Chondrocyte (in vitro differentiated cells): ENCODE measurements at regions not wholly inside any gene's neighbourhood (a gene's known extent, or its start where the extent isn't known, plus 50 kb on each side); places are given as distances from the start of the nearest gene placed in this dataset.

Source experiments
- DNase-seq: peaks from one replicate; pipeline ENCODE4 v3.0.0; 2021; ENCODE audit warnings: mixed read lengths, low spot score
- H3K27ac Mint-ChIP-seq: one replicate; pipeline ENCODE4 v1.8.0; 2021; ENCODE audit warnings: mild to moderate bottlenecking, moderate library complexity, mixed read lengths; ENCODE audit not compliant: unreplicated experiment
- H3K27me3 Mint-ChIP-seq: 2 replicates; pipeline ENCODE4 v1.8.0; 2021; ENCODE audit warnings: low read depth, mixed read lengths
- H3K36me3 Mint-ChIP-seq: 2 replicates; pipeline ENCODE4 v1.8.0; 2021; ENCODE audit warnings: low read depth, mixed read lengths
- H3K4me1 Mint-ChIP-seq: 2 replicates; pipeline ENCODE4 v1.8.0; 2021; ENCODE audit warnings: low read depth, mild to moderate bottlenecking, mixed read lengths
- H3K4me3 Mint-ChIP-seq: one replicate; pipeline ENCODE4 v1.8.0; 2021; ENCODE audit warnings: mild to moderate bottlenecking, moderate library complexity, mixed read lengths; ENCODE audit not compliant: unreplicated experiment
- H3K9me3 Mint-ChIP-seq: 2 replicates; pipeline ENCODE4 v1.8.0; 2021; ENCODE audit warnings: low read depth, mixed read lengths
- TF ChIP-seq, protein P1 (sequence below): fragments of 200-600 bp; sonication (generic); IDR thresholded peaks from 2 replicates; pipeline ENCODE4 v1.5.0; 2021; ENCODE audit warnings: antibody characterized with exemption, mild to moderate bottlenecking, moderate library complexity

GRCh38 chr11:30758946-30759504 lies 172.9 kb upstream of the MPPED2 start:
- Mint-ChIP-seq H3K36me3 (no peaks in the 10 kb centered on the region), H3K27me3 (peaks cover 3% of the 10 kb centered on the region), H3K27ac (no peak overlapping the region), H3K4me1 (no peaks in the 10 kb centered on the region), H3K4me3 (no peak overlapping the region), H3K9me3 (peaks cover 14% of the 10 kb centered on the region)
- no peak for DNase-seq
- TF ChIP-seq, protein P1, sequence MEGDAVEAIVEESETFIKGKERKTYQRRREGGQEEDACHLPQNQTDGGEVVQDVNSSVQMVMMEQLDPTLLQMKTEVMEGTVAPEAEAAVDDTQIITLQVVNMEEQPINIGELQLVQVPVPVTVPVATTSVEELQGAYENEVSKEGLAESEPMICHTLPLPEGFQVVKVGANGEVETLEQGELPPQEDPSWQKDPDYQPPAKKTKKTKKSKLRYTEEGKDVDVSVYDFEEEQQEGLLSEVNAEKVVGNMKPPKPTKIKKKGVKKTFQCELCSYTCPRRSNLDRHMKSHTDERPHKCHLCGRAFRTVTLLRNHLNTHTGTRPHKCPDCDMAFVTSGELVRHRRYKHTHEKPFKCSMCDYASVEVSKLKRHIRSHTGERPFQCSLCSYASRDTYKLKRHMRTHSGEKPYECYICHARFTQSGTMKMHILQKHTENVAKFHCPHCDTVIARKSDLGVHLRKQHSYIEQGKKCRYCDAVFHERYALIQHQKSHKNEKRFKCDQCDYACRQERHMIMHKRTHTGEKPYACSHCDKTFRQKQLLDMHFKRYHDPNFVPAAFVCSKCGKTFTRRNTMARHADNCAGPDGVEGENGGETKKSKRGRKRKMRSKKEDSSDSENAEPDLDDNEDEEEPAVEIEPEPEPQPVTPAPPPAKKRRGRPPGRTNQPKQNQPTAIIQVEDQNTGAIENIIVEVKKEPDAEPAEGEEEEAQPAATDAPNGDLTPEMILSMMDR, result no peak

DNA sequence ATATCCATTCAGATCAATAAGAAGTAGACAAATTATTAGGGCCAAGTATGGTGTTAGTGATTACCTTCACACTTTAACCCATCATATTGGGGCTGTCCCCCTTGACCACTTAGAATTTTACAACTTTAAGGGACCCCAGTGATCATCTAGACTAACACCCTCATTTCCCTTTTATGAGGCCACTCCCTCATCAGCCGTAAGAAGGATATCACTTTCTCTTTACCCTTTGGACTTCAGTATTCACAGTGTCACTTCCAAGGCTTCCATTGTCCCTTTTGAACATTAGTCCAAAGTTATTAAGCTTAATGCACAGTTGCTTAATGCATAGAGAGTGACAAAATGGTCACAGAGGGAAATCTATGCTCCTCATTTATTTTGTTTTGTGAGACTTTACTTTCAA lies 172.4 kb upstream of the MPPED2 start:
- no peak overlapping the region for H3K27ac Mint-ChIP-seq
- no peak for DNase-seq
- no peaks in the 10 kb centered on the region for H3K36me3 Mint-ChIP-seq
- peaks cover 14% of the 10 kb centered on the region for H3K9me3 Mint-ChIP-seq
- H3K27me3 Mint-ChIP-seq, result peaks cover 3% of the 10 kb centered on the region
- TF ChIP-seq, protein P1, result no peak
- no peak overlapping the region for H3K4me3 Mint-ChIP-seq
- H3K4me1 Mint-ChIP-seq, result no peaks in the 10 kb centered on the region

- Mint-ChIP-seq H3K9me3 (peaks cover 9% of the 10 kb centered on the region), H3K27me3 (peaks cover 3% of the 10 kb centered on the region), H3K27ac (no peak overlapping the region), H3K36me3 (no peaks in the 10 kb centered on the region), H3K4me3 (no peak overlapping the region), H3K4me1 (no peaks in the 10 kb centered on the region)
- TF ChIP-seq, protein P1, result no peak
- DNase-seq, result no peak
Observed at GRCh38 chr11:30758012-30758411, 171.9 kb upstream of the MPPED2 start.

DNA sequence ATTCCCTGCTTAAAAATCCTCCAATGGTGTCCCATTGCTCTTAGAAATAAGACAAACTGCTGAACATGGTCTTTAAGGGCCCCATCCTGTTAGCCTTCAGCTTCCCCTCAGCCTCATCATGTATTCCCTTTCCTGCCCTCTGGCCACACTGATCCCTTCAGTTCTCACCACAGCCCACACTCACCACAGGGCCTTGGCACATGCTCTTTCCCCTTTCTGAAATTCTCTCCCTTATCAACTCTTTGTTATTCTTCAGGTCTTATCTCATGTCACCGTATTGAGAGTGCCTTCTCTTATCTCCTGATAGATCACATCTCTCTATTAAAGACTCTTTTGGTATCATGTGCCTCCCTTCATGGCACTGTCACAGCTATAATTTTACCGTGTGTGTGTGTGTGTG lies 167.8 kb upstream of the MPPED2 start:
- H3K27ac Mint-ChIP-seq, result no peak overlapping the region
- TF ChIP-seq, protein P1, result no peak
- H3K4me3 Mint-ChIP-seq, result no peak overlapping the region
- no peaks in the 10 kb centered on the region for H3K9me3 Mint-ChIP-seq
- DNase-seq, result no peak
- no peaks in the 10 kb centered on the region for H3K36me3 Mint-ChIP-seq
- peaks cover 14% of the 10 kb centered on the region for H3K27me3 Mint-ChIP-seq
- no peaks in the 10 kb centered on the region for H3K4me1 Mint-ChIP-seq

GRCh38 chr11:30753504-30753903 lies 167.4 kb upstream of the MPPED2 start:
- TF ChIP-seq, protein P1, result no peak
- no peak for DNase-seq
- Mint-ChIP-seq H3K27ac (no peak overlapping the region), H3K36me3 (no peaks in the 10 kb centered on the region), H3K4me1 (no peaks in the 10 kb centered on the region), H3K27me3 (peaks cover 14% of the 10 kb centered on the region), H3K9me3 (no peaks in the 10 kb centered on the region), H3K4me3 (no peak overlapping the region)
